Gastroesophageal sphincter (tissue), 3 donors: ENCODE measurements at regions not wholly inside any gene's neighbourhood (a gene's known extent, or its start where the extent isn't known, plus 50 kb on each side); places are given as distances from the start of the nearest gene placed in this dataset.
"Not testable (repeated sequence)": the region's sequence is repeated elsewhere in the genome, so short reads cannot be mapped to it uniquely, and the experiment has no call there.

ENCODE experiments used
- POLR2AphosphoS5 ChIP-seq: sonication (generic); formaldehyde crosslinking; IDR thresholded peaks from one replicate; pipeline ENCODE4 v1.6.1; 2017; ENCODE audit warnings: antibody characterized with exemption
- TF ChIP-seq, protein P1 (sequence below), 4 experiments: fragments of 200-600 bp in 2 of 4; fragments of 450-650 bp in 2 of 4; sonication (generic) in 1 of 4; IDR thresholded peaks; one replicate each; pipeline ENCODE4 v1.5.1; 2017 to 2019; ENCODE audit warnings: antibody characterized with exemption in 4 of 4, mild to moderate bottlenecking in 2 of 4, moderate library complexity in 2 of 4

GRCh38 chr6:12363277-12363650, 73.1 kb downstream of the EDN1 start:
- TF ChIP-seq, protein P1, sequence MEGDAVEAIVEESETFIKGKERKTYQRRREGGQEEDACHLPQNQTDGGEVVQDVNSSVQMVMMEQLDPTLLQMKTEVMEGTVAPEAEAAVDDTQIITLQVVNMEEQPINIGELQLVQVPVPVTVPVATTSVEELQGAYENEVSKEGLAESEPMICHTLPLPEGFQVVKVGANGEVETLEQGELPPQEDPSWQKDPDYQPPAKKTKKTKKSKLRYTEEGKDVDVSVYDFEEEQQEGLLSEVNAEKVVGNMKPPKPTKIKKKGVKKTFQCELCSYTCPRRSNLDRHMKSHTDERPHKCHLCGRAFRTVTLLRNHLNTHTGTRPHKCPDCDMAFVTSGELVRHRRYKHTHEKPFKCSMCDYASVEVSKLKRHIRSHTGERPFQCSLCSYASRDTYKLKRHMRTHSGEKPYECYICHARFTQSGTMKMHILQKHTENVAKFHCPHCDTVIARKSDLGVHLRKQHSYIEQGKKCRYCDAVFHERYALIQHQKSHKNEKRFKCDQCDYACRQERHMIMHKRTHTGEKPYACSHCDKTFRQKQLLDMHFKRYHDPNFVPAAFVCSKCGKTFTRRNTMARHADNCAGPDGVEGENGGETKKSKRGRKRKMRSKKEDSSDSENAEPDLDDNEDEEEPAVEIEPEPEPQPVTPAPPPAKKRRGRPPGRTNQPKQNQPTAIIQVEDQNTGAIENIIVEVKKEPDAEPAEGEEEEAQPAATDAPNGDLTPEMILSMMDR (IDR thresholded peaks at IDR 0.05), result not testable (repeated sequence)
- not testable (repeated sequence) for TF ChIP-seq POLR2AphosphoS5
